GM12874 (cell line): ENCODE measurements at regions not wholly inside any gene's neighbourhood (a gene's known extent, or its start where the extent isn't known, plus 50 kb on each side); places are given as distances from the start of the nearest gene placed in this dataset.

Experiments
- TF ChIP-seq, protein P1 (sequence below): IDR thresholded peaks from 2 replicates; pipeline ENCODE4 v1.5.1; 2011; ENCODE audit warnings: low read depth, mild to moderate bottlenecking, control low read depth, low read length, moderate library complexity; ENCODE audit not compliant: insufficient read depth

GRCh38 chr2:149908726-149909683 lies 321.4 kb upstream of the MMADHC start:
- TF ChIP-seq, protein P1, sequence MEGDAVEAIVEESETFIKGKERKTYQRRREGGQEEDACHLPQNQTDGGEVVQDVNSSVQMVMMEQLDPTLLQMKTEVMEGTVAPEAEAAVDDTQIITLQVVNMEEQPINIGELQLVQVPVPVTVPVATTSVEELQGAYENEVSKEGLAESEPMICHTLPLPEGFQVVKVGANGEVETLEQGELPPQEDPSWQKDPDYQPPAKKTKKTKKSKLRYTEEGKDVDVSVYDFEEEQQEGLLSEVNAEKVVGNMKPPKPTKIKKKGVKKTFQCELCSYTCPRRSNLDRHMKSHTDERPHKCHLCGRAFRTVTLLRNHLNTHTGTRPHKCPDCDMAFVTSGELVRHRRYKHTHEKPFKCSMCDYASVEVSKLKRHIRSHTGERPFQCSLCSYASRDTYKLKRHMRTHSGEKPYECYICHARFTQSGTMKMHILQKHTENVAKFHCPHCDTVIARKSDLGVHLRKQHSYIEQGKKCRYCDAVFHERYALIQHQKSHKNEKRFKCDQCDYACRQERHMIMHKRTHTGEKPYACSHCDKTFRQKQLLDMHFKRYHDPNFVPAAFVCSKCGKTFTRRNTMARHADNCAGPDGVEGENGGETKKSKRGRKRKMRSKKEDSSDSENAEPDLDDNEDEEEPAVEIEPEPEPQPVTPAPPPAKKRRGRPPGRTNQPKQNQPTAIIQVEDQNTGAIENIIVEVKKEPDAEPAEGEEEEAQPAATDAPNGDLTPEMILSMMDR: no peak

DNA sequence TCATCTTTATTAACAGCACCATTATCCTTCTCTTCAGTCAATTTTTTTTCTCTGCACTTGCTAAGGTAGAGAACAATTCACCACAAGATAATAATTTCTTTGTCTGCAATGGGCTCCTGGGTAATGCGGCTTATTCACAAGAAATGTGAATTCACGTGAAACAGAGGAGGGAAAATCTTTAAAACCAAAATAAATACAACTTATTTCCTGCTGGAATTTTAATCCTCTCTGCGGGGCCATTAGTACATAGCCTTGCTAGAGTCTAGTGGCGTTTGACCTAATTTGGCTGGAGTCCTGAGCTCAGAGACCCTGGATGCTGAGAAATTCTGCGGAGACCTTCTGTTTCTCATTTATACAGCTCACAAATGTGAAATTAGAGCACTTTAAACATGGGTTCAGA lies 319.3 kb upstream of the MMADHC start:
- TF ChIP-seq, protein P1: no peak

- TF ChIP-seq, protein P1: no peak
Observed at GRCh38 chr2:149904352-149905175, 317.0 kb upstream of the MMADHC start.

DNA sequence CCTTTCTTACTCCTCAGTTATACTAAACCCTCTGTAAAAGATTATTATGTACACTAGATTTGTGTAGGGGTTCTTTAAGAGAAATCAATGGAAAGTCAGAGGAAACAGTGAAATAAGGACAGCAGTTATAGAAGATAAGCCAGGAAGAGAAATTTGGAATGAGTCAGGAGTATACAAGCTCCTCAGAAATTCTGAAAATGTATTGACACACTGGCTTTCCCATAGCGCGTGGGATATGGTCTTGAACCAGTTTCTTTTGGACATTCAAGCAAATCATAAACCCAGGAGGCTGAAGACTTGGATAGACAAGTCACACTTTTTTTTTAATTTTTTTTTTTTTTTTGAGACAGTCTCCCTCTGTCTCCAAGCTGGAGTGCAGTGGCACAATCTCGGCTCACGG lies 316.1 kb upstream of the MMADHC start:
- TF ChIP-seq, protein P1: no peak

DNA sequence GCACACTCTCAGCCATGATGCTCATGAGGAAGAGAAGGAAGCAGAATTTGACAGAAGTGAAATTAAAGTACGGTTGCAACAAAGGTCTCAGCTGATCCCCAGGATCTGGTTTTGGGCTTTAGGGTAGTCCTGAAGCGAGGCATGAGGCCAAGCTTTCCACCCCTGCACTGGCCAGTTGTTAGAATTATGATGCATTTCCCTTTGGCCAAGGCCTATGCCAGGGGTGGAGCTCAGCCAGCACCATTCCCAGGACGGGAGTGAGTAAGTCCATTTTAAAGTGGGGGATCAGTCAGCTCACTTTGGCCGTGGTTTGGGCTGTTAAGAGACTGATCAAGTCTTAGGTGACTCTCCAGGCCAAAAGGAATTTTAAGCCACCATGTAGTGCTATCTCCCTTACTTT lies 314.5 kb upstream of the MMADHC start:
- TF ChIP-seq, protein P1: no peak

- TF ChIP-seq, protein P1: no peak
Observed at GRCh38 chr2:149901231-149901859, 313.8 kb upstream of the MMADHC start.

DNA sequence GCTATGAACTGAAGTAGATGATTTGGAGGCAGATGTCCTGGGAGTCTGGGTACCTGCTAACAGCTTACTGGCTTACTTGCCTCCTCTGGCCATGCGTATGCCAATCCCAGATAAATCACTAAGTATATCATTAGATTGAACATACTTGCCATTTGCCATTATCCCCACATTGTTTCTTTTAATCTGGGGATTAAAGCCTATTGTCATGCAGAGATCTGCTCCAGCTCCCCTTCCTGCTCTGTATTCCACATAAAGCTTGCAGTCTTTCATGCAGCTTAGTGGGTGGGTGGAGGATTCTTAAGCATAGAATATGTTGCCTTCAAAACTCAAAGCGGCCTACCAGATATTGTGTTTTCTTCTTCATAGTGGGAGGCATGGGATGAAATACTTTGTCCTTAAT lies 311.8 kb upstream of the MMADHC start:
- TF ChIP-seq, protein P1: no peak
